Uterus (tissue), 3 donors: ENCODE measurements at regions not wholly inside any gene's neighbourhood (a gene's known extent, or its start where the extent isn't known, plus 50 kb on each side); places are given as distances from the start of the nearest gene placed in this dataset.

Experiments used
- DNase-seq, 2 donors: peaks; one replicate each; pipeline ENCODE4 v3.0.0-alpha.2; 2019 to 2020
- H3K27ac ChIP-seq, 2 donors: fragments of 200-600 bp; sonication (generic); 1 replicate in 1 of 2; 2 replicates in 1 of 2; pipeline ENCODE4 v1.5.1; 2016 to 2018
- H3K27me3 ChIP-seq, 2 donors: fragments of 200-600 bp; sonication (generic); one replicate each; pipeline ENCODE4 v1.5.1; 2018 to 2019; ENCODE audit warnings: control low read depth in 1 of 2
- H3K36me3 ChIP-seq, 2 donors: fragments of 200-600 bp; sonication (generic); one replicate each; pipeline ENCODE4 v1.5.1; 2019; ENCODE audit warnings: control low read depth in 1 of 2
- H3K4me1 ChIP-seq, 2 donors: fragments of 200-600 bp; sonication (generic); one replicate each; pipeline ENCODE4 v1.5.1; 2018 to 2019; ENCODE audit warnings: control low read depth in 1 of 2
- H3K4me3 ChIP-seq, 2 donors: fragments of 200-600 bp; sonication (generic); 1 replicate in 1 of 2; 2 replicates in 1 of 2; pipeline ENCODE4 v1.5.1; 2018 to 2019; ENCODE audit warnings: mild to moderate bottlenecking in 1 of 2
- H3K9me3 ChIP-seq, 2 donors: fragments of 200-600 bp; sonication (generic); one replicate each; pipeline ENCODE4 v1.5.1; 2019; ENCODE audit warnings: control low read depth in 1 of 2
- POLR2A ChIP-seq, 2 donors: fragments of 450-650 bp; IDR thresholded peaks; one replicate each; pipeline ENCODE4 v1.6.1; 2016; ENCODE audit warnings: antibody characterized with exemption in 2 of 2, mild to moderate bottlenecking in 1 of 2, moderate library complexity in 1 of 2
- intact Hi-C: fragments of 100-400 bp; cut with DNase I; formaldehyde crosslinking; loops from one replicate; pipeline ENCODE4 v1.15.1; 2023; ENCODE audit warnings: low total_unique reads
- TF ChIP-seq, protein P1 (sequence below), 4 experiments: fragments of 200-600 bp in 2 of 4; fragments of 450-650 bp in 2 of 4; sonication (generic) in 2 of 4; IDR thresholded peaks; one replicate each; pipeline ENCODE4 v1.5.1; 2016 to 2019; ENCODE audit warnings: antibody characterized with exemption in 4 of 4, mild to moderate bottlenecking in 2 of 4, moderate library complexity in 1 of 4
- donor health status: DM: yes; HTN: yes; CAD: no.

DNA sequence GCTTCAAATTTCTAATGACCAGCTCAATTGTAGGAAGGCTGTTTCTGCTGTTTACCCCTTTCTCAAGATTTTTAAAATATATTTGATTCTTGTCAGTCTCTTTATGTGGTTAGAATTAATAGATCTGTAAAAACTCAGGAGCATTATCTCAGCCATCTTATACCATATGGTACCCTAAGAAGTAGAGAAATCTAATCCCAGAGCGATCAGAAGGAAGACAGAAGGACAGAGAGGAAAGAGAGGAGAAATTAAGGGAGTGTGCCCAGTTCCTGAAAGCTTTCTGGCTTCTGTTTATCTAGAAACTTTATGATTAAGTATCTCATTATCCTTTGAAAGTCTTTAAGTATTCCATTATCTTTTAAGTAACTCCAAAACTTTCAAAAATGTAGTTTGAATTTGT, 152.1 kb upstream of the NAV3 start:
- TF ChIP-seq, protein P1, sequence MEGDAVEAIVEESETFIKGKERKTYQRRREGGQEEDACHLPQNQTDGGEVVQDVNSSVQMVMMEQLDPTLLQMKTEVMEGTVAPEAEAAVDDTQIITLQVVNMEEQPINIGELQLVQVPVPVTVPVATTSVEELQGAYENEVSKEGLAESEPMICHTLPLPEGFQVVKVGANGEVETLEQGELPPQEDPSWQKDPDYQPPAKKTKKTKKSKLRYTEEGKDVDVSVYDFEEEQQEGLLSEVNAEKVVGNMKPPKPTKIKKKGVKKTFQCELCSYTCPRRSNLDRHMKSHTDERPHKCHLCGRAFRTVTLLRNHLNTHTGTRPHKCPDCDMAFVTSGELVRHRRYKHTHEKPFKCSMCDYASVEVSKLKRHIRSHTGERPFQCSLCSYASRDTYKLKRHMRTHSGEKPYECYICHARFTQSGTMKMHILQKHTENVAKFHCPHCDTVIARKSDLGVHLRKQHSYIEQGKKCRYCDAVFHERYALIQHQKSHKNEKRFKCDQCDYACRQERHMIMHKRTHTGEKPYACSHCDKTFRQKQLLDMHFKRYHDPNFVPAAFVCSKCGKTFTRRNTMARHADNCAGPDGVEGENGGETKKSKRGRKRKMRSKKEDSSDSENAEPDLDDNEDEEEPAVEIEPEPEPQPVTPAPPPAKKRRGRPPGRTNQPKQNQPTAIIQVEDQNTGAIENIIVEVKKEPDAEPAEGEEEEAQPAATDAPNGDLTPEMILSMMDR (IDR thresholded peaks at IDR 0.05): no peak
- TF ChIP-seq POLR2A (IDR thresholded peaks at IDR 0.05): no peak
- intact Hi-C loops: no loop called here
- no peak overlapping the region for H3K27ac ChIP-seq

DNA sequence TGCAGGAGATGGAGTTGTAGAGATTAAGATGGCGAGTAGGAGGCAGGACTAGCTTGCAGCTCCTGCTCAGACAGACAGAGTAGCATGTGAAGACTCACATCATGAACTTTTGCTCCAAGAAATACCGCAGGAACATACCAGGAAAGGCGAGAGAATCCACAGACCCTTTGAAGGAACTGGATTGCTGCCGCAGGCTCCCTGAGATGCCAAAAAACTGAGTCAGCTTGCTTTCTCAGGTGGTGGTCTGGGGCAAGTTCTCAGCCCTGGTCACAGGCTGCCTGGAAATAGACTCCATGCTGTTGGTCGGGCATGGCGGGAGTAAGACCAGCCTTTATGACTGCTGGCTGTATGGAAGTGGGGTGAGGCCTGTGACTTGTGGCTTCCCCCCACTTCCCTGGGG, 163.6 kb upstream of the NAV3 start:
- no peak overlapping the region for H3K27ac ChIP-seq
- no peak for TF ChIP-seq POLR2A (IDR thresholded peaks at IDR 0.05)
- TF ChIP-seq, protein P1 (IDR thresholded peaks at IDR 0.05): no peak
- intact Hi-C loops: no loop called here
- H3K36me3 ChIP-seq: no peaks in the 10 kb centered on the region
- H3K4me1 ChIP-seq: no peaks in the 10 kb centered on the region
- H3K27me3 ChIP-seq: no peaks in the 10 kb centered on the region
- no peaks in the 10 kb centered on the region for H3K9me3 ChIP-seq
- DNase-seq: no peak
- H3K4me3 ChIP-seq: no peak overlapping the region

More for the DNA sequence above, 152.1 kb upstream of the NAV3 start:
- H3K9me3 ChIP-seq: no peaks in the 10 kb centered on the region
- H3K4me3 ChIP-seq: no peak overlapping the region
- no peaks in the 10 kb centered on the region for H3K4me1 ChIP-seq
- H3K36me3 ChIP-seq: no peaks in the 10 kb centered on the region
- H3K27me3 ChIP-seq: no peaks in the 10 kb centered on the region
- DNase-seq: no peak

DNA sequence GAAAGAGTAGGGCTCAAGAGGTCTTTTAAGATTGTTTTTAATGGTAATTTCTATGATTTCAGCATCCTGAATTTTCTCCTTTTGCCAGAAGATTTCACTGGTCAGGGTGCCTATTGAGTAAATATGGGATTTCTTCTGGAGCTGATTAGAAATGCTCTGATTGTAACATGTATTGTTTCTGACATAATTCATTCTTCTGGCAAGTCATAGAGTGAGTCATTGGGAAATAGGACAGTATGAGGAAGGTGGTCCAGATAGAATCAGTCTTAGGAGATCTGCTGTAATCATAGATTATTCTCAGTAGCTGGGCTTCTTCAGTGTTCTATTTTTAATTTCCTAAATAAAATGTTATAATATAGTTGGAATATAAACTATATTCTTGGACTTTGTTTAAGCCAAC, 182.0 kb upstream of the NAV3 start:
- no peaks in the 10 kb centered on the region for H3K4me1 ChIP-seq
- no peak overlapping the region for H3K4me3 ChIP-seq
- no peaks in the 10 kb centered on the region for H3K36me3 ChIP-seq
- DNase-seq: no peak
- TF ChIP-seq, protein P1 (IDR thresholded peaks at IDR 0.05): no peak
- no peak for TF ChIP-seq POLR2A (IDR thresholded peaks at IDR 0.05)
- H3K27ac ChIP-seq: no peak overlapping the region
- intact Hi-C loops: no loop called here
- H3K27me3 ChIP-seq: no peaks in the 10 kb centered on the region
- H3K9me3 ChIP-seq: no peaks in the 10 kb centered on the region

DNA sequence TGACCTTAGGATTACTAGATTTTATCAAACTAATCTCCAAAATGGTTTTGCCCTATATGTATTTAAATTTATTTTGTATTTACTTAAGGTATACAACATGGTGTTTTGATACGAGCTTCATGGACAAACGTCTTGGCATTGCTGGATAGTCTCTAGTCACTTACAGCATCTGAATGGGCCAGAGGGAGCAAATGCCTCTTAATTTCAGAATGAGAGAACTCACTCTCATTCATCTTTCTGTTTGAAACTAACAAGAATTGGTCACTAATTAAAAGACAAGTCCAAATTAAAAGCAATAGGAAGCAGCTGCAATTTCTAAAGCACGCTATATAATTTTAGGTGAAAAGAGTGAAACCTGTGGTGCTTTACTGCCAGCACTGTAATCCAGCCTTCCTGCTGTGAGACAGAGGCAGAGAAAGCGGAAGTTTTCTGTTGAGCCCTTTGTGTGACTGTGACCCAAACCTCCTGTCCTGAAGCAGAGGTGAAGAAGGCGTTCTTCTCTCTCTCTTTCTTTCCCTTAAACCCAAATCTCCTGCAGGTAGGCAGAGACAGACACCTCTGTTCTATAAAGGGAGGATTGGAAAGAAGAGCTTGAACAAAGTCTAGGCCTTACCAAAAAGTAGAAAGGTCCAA, 184.6 kb upstream of the NAV3 start:
- H3K4me3 ChIP-seq: no peak overlapping the region
- H3K27me3 ChIP-seq: no peaks in the 10 kb centered on the region
- TF ChIP-seq, protein P1 (IDR thresholded peaks at IDR 0.05): no peak
- no peak for TF ChIP-seq POLR2A (IDR thresholded peaks at IDR 0.05)
- H3K4me1 ChIP-seq: no peaks in the 10 kb centered on the region
- H3K36me3 ChIP-seq: no peaks in the 10 kb centered on the region
- no peak for DNase-seq
- no peak overlapping the region for H3K27ac ChIP-seq
- H3K9me3 ChIP-seq: no peaks in the 10 kb centered on the region
- intact Hi-C loops: no loop called here

DNA sequence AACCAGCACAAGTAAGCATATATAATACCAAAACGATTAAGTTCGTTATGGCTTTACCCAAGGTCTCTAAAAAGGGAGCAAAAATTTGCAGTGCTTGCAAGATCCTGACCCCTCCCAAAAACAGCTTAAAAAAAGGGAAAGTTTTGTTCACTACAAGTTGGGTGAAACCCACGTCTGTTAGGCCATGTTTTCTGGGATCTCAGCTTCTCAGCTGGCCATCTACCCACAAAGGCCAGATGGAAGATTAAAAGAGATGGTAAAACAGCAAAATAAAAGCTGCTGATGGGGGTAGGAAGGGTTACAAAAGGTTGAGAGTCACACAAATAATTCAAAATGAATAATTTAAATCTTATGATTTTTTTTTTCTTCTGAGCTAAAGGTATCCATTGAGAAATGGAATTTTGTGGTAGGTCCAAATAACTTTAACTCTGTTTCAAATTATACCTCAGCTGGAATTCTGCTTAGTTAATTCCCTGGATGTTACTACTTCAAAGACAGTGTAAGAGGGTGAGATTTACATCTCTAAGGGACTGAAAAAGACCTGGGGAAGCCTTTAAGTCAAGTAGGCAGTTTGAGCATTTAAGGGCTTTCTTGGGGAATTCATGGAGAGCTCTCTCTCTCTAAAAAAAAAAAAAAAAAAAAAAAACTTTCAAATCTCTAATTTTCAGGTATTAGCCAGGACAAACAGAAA, 185.6 kb upstream of the NAV3 start:
- intact Hi-C loops: no loop called here
- no peaks in the 10 kb centered on the region for H3K36me3 ChIP-seq
- no peaks in the 10 kb centered on the region for H3K4me1 ChIP-seq
- TF ChIP-seq POLR2A (IDR thresholded peaks at IDR 0.05): no peak
- TF ChIP-seq, protein P1 (IDR thresholded peaks at IDR 0.05): no peak
- no peak for DNase-seq
- H3K4me3 ChIP-seq: no peak overlapping the region
- no peaks in the 10 kb centered on the region for H3K27me3 ChIP-seq
- no peak overlapping the region for H3K27ac ChIP-seq
- no peaks in the 10 kb centered on the region for H3K9me3 ChIP-seq
